Neural cell (in vitro differentiated cells): ENCODE measurements at regions not wholly inside any gene's neighbourhood (a gene's known extent, or its start where the extent isn't known, plus 50 kb on each side); places are given as distances from the start of the nearest gene placed in this dataset.

ENCODE experiments used
- H2AFZ ChIP-seq: fragments of 200-600, 300-800 bp; sonication (generic), shearing (Covaris generic); 2 replicates; pipeline ENCODE4 v1.6.0; 2014; ENCODE audit warnings: low read depth, mild to moderate bottlenecking, antibody characterized with exemption, low read length, moderate library complexity
- H3F3A ChIP-seq: fragments of 200-600 bp; shearing (Covaris generic); 2 replicates; pipeline ENCODE4 v1.6.1; 2016; ENCODE audit warnings: mild to moderate bottlenecking, moderate library complexity, mixed read lengths, antibody characterized with exemption, low read length; ENCODE audit not compliant: insufficient read depth, poor library complexity, severe bottlenecking
- H3K27ac ChIP-seq: fragments of 200-600, 300-800 bp; sonication (generic), shearing (Covaris generic); 2 replicates; pipeline ENCODE4 v1.5.1; 2014; ENCODE audit warnings: mild to moderate bottlenecking, low read length, moderate library complexity
- H3K27me3 ChIP-seq: fragments of 300-800, 200-600 bp; sonication (generic), shearing (Covaris generic); 2 replicates; pipeline ENCODE4 v1.6.0; 2014; ENCODE audit warnings: mild to moderate bottlenecking, low read depth, low read length, moderate library complexity; ENCODE audit not compliant: insufficient read depth
- H3K36me3 ChIP-seq: fragments of 300-800, 200-600 bp; sonication (generic), shearing (Covaris generic); 2 replicates; pipeline ENCODE4 v1.5.1; 2014; ENCODE audit warnings: mild to moderate bottlenecking, antibody characterized with exemption, low read length, moderate library complexity; ENCODE audit not compliant: insufficient read depth
- H3K4me2 ChIP-seq: fragments of 300-800, 200-600 bp; sonication (generic), shearing (Covaris generic); 2 replicates; pipeline ENCODE4 v1.6.0; 2014; ENCODE audit warnings: mild to moderate bottlenecking, low read length
- H3K4me3 ChIP-seq: fragments of 300-800, 200-600 bp; sonication (generic), shearing (Covaris generic); 2 replicates; pipeline ENCODE4 v1.5.1; 2014; ENCODE audit warnings: mild to moderate bottlenecking, low read length, moderate library complexity
- H3K79me2 ChIP-seq: fragments of 200-600 bp; shearing (Covaris generic); replicated peaks from 2 replicates; pipeline ENCODE4 v1.6.0; 2014; ENCODE audit warnings: mild to moderate bottlenecking, low read length, moderate library complexity; ENCODE audit not compliant: insufficient read depth
- H3K9ac ChIP-seq: fragments of 300-800, 200-600 bp; sonication (generic), shearing (Covaris generic); 2 replicates; pipeline ENCODE4 v1.6.1; 2016; ENCODE audit warnings: mild to moderate bottlenecking, low read length, mixed read lengths
- H3K9me2 ChIP-seq: fragments of 200-600 bp; shearing (Covaris generic); 2 replicates; pipeline ENCODE4 v1.6.1; 2016; ENCODE audit warnings: mild to moderate bottlenecking, low read length, mixed read lengths; ENCODE audit not compliant: insufficient read depth
- H3K9me3 ChIP-seq: fragments of 200-600, 300-800 bp; sonication (generic), shearing (Covaris generic); 2 replicates; pipeline ENCODE4 v1.6.1; 2016; ENCODE audit warnings: mild to moderate bottlenecking, mixed run types, low read length, moderate library complexity, mixed read lengths
- H4K20me1 ChIP-seq: fragments of 200-600 bp; shearing (Covaris generic); 2 replicates; pipeline ENCODE4 v1.6.1; 2016; ENCODE audit warnings: mild to moderate bottlenecking, mixed run types; ENCODE audit not compliant: insufficient read depth
- EP300 ChIP-seq: fragments of 450-650 bp; conservative IDR thresholded peaks from 2 replicates; pipeline ENCODE4 v1.6.1; 2014; ENCODE audit warnings: antibody characterized with exemption, mild to moderate bottlenecking, moderate library complexity; ENCODE audit not compliant: poor library complexity, severe bottlenecking
- EZH2 ChIP-seq: fragments of 200-600, 300-800 bp; shearing (Covaris generic), sonication (generic); IDR thresholded peaks from 2 replicates; pipeline ENCODE4 v1.6.1; 2014; ENCODE audit warnings: antibody characterized with exemption, low read length, borderline replicate concordance, mild to moderate bottlenecking; ENCODE audit not compliant: insufficient read depth, poor library complexity, severe bottlenecking
- MXI1 ChIP-seq: fragments of 450-650 bp; conservative IDR thresholded peaks from 2 replicates; pipeline ENCODE4 v1.6.1; 2014; ENCODE audit warnings: antibody characterized with exemption, mild to moderate bottlenecking; ENCODE audit not compliant: poor library complexity, severe bottlenecking
- POLR2AphosphoS5 ChIP-seq: IDR thresholded peaks from 2 replicates; pipeline ENCODE4 v1.6.1; 2012
- RAD21 ChIP-seq: fragments of 450-650 bp; conservative IDR thresholded peaks from 2 replicates; pipeline ENCODE4 v1.6.1; 2014; ENCODE audit warnings: antibody characterized with exemption, mild to moderate bottlenecking, moderate library complexity
- SMC3 ChIP-seq: fragments of 450-650 bp; conservative IDR thresholded peaks from 2 replicates; pipeline ENCODE4 v1.6.1; 2014; ENCODE audit warnings: antibody characterized with exemption, mild to moderate bottlenecking, moderate library complexity; ENCODE audit not compliant: poor library complexity
- TAF1 ChIP-seq: IDR thresholded peaks from 2 replicates; pipeline ENCODE4 v1.6.1; 2012; ENCODE audit warnings: low read depth
- TF ChIP-seq, protein P1 (sequence below): IDR thresholded peaks from 2 replicates; pipeline ENCODE4 v1.6.1; 2012; ENCODE audit warnings: borderline replicate concordance
- TF ChIP-seq, protein P2 (sequence below): fragments of 450-650 bp; IDR thresholded peaks from 2 replicates; pipeline ENCODE4 v1.5.1; 2014; ENCODE audit warnings: antibody characterized with exemption, mild to moderate bottlenecking, moderate library complexity; ENCODE audit not compliant: poor library complexity, severe bottlenecking

DNA sequence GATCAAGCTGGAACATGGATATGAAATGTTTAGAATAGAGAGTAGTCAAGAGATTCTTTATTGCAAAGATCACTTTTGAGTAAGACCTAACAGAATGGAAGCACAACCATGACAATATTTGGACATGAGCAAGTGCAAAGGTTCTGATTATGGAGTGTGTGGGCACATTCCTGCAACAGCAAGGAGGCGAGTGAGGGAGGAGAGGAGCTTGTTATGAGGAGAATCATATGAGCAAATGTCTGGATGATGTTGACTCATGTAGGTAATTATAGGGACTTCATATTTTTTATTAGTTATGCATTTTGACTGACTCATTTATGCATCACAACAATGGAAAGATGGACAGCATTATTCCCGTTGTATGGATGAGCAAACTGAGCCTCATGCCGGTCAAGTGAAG is 100.8 kb upstream of the SLC35B3 start:
- H3K36me3 ChIP-seq = no peaks in the 10 kb centered on the region
- H3F3A ChIP-seq = no peaks in the 10 kb centered on the region
- TF ChIP-seq EZH2 (no peak), TAF1 (no peak)
- no peak overlapping the region for H3K9ac ChIP-seq
- H3K27me3 ChIP-seq = no peaks in the 10 kb centered on the region
- H3K79me2 ChIP-seq = no peaks in the 10 kb centered on the region
- H3K4me2 ChIP-seq = no peak overlapping the region
- H4K20me1 ChIP-seq = no peaks in the 10 kb centered on the region
- no peak overlapping the region for H3K4me3 ChIP-seq
- H2AFZ ChIP-seq = no peak overlapping the region
- no peaks in the 10 kb centered on the region for H3K9me3 ChIP-seq
- H3K27ac ChIP-seq = no peak overlapping the region
- H3K9me2 ChIP-seq = no peaks in the 10 kb centered on the region

DNA sequence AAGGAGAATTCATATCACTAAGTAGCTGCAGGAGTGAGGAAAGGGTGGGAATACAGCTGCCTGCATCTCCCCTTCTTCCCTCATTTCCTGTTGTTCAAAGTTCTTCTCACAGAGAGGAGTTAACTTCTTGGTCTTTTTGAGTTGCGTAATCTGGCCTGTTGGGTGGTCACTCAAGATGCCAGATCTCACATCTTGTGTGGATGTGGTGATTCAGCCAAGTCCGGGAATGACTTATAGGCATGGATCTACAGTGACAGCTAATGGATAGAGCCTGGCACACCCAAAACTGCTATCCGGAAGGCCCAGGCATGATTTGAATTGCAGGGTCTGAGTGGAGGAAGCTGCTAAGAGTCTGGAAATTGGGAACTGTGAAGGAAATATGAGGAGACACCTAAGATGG is 100.2 kb upstream of the SLC35B3 start:
- H3K27ac ChIP-seq = no peak overlapping the region
- no peaks in the 10 kb centered on the region for H3K36me3 ChIP-seq
- TF ChIP-seq SMC3 = no peak
- TF ChIP-seq EZH2 = no peak
- no peak for TF ChIP-seq TAF1
- TF ChIP-seq RAD21 = no peak
- TF ChIP-seq, protein P1, sequence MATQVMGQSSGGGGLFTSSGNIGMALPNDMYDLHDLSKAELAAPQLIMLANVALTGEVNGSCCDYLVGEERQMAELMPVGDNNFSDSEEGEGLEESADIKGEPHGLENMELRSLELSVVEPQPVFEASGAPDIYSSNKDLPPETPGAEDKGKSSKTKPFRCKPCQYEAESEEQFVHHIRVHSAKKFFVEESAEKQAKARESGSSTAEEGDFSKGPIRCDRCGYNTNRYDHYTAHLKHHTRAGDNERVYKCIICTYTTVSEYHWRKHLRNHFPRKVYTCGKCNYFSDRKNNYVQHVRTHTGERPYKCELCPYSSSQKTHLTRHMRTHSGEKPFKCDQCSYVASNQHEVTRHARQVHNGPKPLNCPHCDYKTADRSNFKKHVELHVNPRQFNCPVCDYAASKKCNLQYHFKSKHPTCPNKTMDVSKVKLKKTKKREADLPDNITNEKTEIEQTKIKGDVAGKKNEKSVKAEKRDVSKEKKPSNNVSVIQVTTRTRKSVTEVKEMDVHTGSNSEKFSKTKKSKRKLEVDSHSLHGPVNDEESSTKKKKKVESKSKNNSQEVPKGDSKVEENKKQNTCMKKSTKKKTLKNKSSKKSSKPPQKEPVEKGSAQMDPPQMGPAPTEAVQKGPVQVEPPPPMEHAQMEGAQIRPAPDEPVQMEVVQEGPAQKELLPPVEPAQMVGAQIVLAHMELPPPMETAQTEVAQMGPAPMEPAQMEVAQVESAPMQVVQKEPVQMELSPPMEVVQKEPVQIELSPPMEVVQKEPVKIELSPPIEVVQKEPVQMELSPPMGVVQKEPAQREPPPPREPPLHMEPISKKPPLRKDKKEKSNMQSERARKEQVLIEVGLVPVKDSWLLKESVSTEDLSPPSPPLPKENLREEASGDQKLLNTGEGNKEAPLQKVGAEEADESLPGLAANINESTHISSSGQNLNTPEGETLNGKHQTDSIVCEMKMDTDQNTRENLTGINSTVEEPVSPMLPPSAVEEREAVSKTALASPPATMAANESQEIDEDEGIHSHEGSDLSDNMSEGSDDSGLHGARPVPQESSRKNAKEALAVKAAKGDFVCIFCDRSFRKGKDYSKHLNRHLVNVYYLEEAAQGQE = no peak
- no peak for TF ChIP-seq MXI1
- TF ChIP-seq EP300 = no peak
- TF ChIP-seq, protein P2, sequence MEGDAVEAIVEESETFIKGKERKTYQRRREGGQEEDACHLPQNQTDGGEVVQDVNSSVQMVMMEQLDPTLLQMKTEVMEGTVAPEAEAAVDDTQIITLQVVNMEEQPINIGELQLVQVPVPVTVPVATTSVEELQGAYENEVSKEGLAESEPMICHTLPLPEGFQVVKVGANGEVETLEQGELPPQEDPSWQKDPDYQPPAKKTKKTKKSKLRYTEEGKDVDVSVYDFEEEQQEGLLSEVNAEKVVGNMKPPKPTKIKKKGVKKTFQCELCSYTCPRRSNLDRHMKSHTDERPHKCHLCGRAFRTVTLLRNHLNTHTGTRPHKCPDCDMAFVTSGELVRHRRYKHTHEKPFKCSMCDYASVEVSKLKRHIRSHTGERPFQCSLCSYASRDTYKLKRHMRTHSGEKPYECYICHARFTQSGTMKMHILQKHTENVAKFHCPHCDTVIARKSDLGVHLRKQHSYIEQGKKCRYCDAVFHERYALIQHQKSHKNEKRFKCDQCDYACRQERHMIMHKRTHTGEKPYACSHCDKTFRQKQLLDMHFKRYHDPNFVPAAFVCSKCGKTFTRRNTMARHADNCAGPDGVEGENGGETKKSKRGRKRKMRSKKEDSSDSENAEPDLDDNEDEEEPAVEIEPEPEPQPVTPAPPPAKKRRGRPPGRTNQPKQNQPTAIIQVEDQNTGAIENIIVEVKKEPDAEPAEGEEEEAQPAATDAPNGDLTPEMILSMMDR = no peak
- no peak for TF ChIP-seq POLR2AphosphoS5
- H3K27me3 ChIP-seq = no peaks in the 10 kb centered on the region
- H3K4me3 ChIP-seq = no peak overlapping the region
- no peak overlapping the region for H3K4me2 ChIP-seq
- H3K79me2 ChIP-seq = no peaks in the 10 kb centered on the region
- H2AFZ ChIP-seq = no peak overlapping the region
- no peaks in the 10 kb centered on the region for H4K20me1 ChIP-seq
- H3K9ac ChIP-seq = no peak overlapping the region
- H3K9me2 ChIP-seq = no peaks in the 10 kb centered on the region
- H3K9me3 ChIP-seq = no peaks in the 10 kb centered on the region
- H3F3A ChIP-seq = no peaks in the 10 kb centered on the region
